ENCODE measurements at regions not wholly inside any gene's neighbourhood (a gene's known extent, or its start where the extent isn't known, plus 50 kb on each side); places are given as distances from the start of the nearest gene placed in this dataset.

GRCh38 chr12:97927977-97928376 lies 465.4 kb downstream of the RMST start:
- no peak overlapping the region for H3K4me2 ChIP-seq (ENCODE audit: control insufficient read depth, insufficient read depth)
- no peaks in the 10 kb centered on the region for H4K20me1 ChIP-seq (ENCODE audit: control insufficient read depth, insufficient read depth)
- no peaks in the 10 kb centered on the region for H3K27me3 ChIP-seq (replicated peaks in 1 of 2; ENCODE audit: control insufficient read depth in 2 of 2, insufficient read depth in 2 of 2, low read length in 1 of 2)
- no peak for TF ChIP-seq FOXK2 (IDR thresholded peaks at IDR 0.05)
- no peak for TF ChIP-seq ZZZ3 (IDR thresholded peaks at IDR 0.05; ENCODE audit: control insufficient read depth, insufficient read length, low read depth)
- TF ChIP-seq FOS (IDR thresholded peaks at IDR 0.05; ENCODE audit: borderline replicate concordance, extremely low read depth, insufficient read length) = no peak
- no peak for TF ChIP-seq JUNB (IDR thresholded peaks at IDR 0.05)
- TF ChIP-seq CEBPZ (IDR thresholded peaks at IDR 0.05; ENCODE audit: low read depth, low read length) = no peak
- no peak for TF ChIP-seq HDAC2 (IDR thresholded peaks at IDR 0.05)
- TF ChIP-seq RUNX3 (IDR thresholded peaks at IDR 0.05; ENCODE audit: low read length) = no peak
- no peak for TF ChIP-seq RAD51 (IDR thresholded peaks at IDR 0.05)
- TF ChIP-seq RCOR1 (conservative IDR thresholded peaks at IDR 0.05; ENCODE audit: low read depth, low read length) = no peak
- no peak for TF ChIP-seq E2F4 (IDR thresholded peaks at IDR 0.05; ENCODE audit: low read depth, low read length)
- TF ChIP-seq E4F1 (IDR thresholded peaks at IDR 0.05; ENCODE audit: borderline replicate concordance, partially characterized antibody) = no peak
- no peak for TF ChIP-seq SMC3 (IDR thresholded peaks at IDR 0.05; ENCODE audit: borderline replicate concordance, low read length)
- no peak for TF ChIP-seq ZSCAN29 (IDR thresholded peaks at IDR 0.05)
- TF ChIP-seq ASH2L (IDR thresholded peaks at IDR 0.05; ENCODE audit: borderline replicate concordance, low read depth) = no peak
- TF ChIP-seq SREBF2 (IDR thresholded peaks at IDR 0.05; ENCODE audit: low read length) = no peak
- no peak for TF ChIP-seq RAD21 (IDR thresholded peaks at IDR 0.05; ENCODE audit: insufficient read depth, low read depth, low read length)
- TF ChIP-seq ZNF274 (IDR thresholded peaks at IDR 0.05; ENCODE audit: insufficient read depth, insufficient read length) = no peak
- no peak for TF ChIP-seq SIN3A (IDR thresholded peaks at IDR 0.05; ENCODE audit: low read depth, low read length)
- TF ChIP-seq KAT2A (conservative IDR thresholded peaks at IDR 0.05; ENCODE audit: control insufficient read depth, low read depth, low read length) = no peak
- no peak overlapping the region for H3K9ac ChIP-seq (ENCODE audit: control insufficient read depth, insufficient read depth, low read length)
- ChIA-PET RAD21 (ENCODE audit: unreplicated experiment) (no interaction called here), POLR2A (no interaction called here), SMC1A (ENCODE audit: uncharacterized antibody, unreplicated experiment) (no interaction called here), CTCF (no interaction called here)
- no peak overlapping the region for H3K4me3 ChIP-seq
- no peaks in the 10 kb centered on the region for H3K4me1 ChIP-seq (ENCODE audit: control insufficient read depth, insufficient read depth, low read length)
- H3K27ac ChIP-seq (ENCODE audit: control insufficient read depth, insufficient read depth) = no peak overlapping the region
- H3K9me3 ChIP-seq (replicated peaks; ENCODE audit: control insufficient read depth, insufficient read depth, low read length) = no peaks in the 10 kb centered on the region
- no peak overlapping the region for H2AFZ ChIP-seq (ENCODE audit: control insufficient read depth, low read depth, low read length)
- intact Hi-C loops (cut with micrococcal nuclease; ENCODE audit: unreplicated experiment) (no loop called here), in situ Hi-C loops (cut with MboI) (no loop called here)
- H3K79me2 ChIP-seq (ENCODE audit: control insufficient read depth, insufficient read depth, low read length) = no peaks in the 10 kb centered on the region
- no peak for ATAC-seq
- FAIRE-seq = no peak
- DNase-seq (ENCODE audit: low read depth, low spot score) = no peak
- WGBS (ENCODE audit: insufficient coverage, insufficient replicate concordance, low lambda C conversion rate, missing lambda C conversion rate) = 49% methylated on average over 6 of the region's 6 CpGs
- H3K36me3 ChIP-seq (ENCODE audit: control insufficient read depth in 2 of 2, insufficient read depth in 2 of 2, low read length in 1 of 2) = no peaks in the 10 kb centered on the region
- no TSS peak for BruUV-seq (replicated peaks)
